ENCODE measurements at regions not wholly inside any gene's neighbourhood (a gene's known extent, or its start where the extent isn't known, plus 50 kb on each side); places are given as distances from the start of the nearest gene placed in this dataset.

DNA sequence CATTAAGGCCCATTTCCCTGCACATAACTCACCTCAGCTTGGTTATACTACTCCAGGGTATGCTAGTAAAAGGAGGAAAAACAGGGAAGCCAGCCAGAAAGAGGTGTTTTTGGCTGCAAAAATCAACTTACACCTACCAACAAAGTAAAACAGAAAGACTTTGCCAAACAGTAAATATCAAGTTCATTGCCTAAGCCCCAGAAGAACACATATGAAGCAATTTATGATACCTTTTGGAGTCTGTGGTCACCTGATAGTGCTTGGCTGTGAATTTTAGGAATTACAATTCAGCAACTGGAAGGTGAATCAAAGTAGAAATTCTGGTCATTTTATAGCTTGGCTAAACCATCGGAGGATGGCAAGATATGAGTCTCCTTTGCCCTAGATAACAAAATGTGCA is 463.7 kb upstream of the CLINT1 start:
- TF ChIP-seq POLR2A (IDR thresholded peaks at IDR 0.05; ENCODE audit: low read depth, low read length): no peak
- no peak for TF ChIP-seq TAF1 (IDR thresholded peaks at IDR 0.05; ENCODE audit: borderline replicate concordance, low read depth, low read length)

All from GM12892 (cell line).